ENCODE measurements at regions not wholly inside any gene's neighbourhood (a gene's known extent, or its start where the extent isn't known, plus 50 kb on each side); places are given as distances from the start of the nearest gene placed in this dataset.
"Not testable (repeated sequence)": the region's sequence is repeated elsewhere in the genome, so short reads cannot be mapped to it uniquely, and the experiment has no call there.

DNA sequence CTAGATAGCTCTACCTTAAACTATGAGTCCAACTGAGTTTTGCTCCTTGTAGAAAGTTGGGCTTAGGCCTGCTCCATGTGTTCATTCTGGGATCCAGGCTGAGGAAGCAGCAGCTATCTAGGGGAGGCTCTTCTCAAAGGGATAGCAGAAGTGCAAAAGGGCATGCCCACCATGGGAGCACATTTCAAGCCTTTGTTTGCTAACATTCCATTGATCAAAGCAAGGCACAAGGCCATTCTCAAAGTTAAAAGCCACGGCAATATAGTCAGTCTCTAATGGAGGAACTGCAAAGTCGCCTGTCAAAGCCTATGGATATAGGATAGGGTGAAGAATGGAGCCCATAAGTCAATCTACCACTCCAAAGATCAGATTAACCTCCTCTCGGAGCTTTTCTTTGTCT lies 488.1 kb upstream of the ARX start:
- DNase-seq (ENCODE audit: low spot score), result no peak

- DNase-seq (ENCODE audit: low spot score), result no peak
Measured at GRCh38 chrX:25507801-25508200, 492.0 kb upstream of the ARX start.

DNA sequence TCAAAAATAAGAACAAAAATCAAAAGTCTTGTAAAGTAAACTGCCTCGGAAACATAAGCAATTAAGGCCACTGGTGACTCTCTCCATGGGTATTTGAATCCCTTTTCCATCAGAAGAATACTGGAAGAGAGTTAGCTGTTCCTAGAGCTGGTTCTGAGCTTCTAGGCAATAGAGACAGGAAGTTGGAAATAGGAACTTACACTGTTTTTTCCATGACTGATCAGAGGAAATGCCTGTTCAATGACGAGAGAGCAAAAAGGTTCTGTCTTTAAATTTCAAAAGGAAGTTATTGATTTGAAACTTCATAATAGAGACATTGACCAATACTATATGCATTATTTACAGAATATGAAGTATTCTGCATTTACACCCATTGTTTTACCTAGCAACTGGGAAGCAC lies 503.5 kb upstream of the ARX start:
- no peak for DNase-seq (ENCODE audit: low spot score)

- not testable (repeated sequence) for DNase-seq (ENCODE audit: low spot score)
Measured at GRCh38 chrX:25522443-25523010, 506.8 kb upstream of the ARX start.

DNA sequence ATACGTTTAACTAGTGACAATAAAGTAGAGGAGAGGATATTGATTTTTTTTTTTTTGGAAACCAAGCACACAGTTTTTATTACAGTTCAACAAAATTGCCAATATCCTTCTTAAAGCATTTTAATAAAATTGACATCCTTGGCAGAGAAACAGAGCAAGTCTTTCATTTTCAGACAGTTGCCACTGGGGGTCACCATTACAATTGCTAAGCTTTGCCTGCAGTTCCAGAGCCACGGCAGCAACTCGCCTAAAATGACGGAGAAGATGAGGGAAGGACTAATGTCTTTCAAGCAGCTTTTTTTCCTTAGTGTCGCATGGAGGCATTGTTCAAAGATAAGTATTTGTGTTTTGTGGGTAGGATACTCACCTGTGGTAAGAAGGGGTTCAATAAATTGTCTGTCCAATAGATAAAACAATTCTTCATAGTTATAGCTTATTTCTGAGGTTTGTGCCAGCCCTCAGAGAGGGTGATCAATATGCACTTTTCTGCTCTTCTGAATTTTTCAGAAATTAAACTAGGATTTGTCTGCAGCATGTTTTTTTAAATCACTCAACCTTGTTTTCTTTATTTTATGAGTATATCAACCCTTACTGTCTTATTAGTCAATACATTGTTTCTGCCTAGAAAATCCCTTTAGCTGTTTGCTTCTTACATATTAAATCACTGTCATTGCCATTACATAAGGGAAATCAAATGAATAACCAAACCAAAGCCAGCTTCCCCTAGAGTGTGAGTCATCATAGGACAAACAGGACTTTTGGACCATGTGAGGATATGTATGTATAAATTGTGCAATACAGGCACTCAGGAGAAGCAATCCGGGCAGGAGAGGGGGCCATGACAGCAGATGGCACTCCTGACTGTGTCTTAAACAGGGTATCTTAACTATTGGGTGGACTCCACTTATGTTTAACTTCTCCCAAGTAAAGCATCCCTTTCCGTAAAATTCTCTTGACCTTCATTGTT lies 508.1 kb upstream of the ARX start:
- DNase-seq (ENCODE audit: low spot score), result peak; percentile 54

GRCh38 chrX:25527156-25527555 lies 511.4 kb upstream of the ARX start:
- no peak for DNase-seq (ENCODE audit: low spot score)

DNA sequence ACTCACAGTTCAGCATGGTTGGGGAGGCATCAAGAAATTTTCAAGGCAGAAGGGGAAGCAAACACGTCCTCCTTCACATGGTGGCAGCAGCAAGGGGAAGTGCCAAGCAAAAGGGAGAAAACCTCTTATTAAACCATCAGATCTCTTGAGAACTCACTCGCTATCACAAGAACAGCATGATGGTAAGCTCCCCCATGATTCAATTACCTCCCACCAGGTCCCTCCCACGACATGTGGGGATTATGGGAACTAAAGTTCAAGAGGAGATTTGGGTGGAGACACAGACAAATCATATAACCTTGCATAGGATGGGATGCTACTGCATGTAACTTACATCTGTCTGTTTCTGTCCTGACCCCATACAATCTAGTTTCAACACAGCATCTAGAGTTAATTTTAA lies 511.8 kb upstream of the ARX start:
- no peak for DNase-seq (ENCODE audit: low spot score)

- no peak for DNase-seq (ENCODE audit: low spot score)
Measured at GRCh38 chrX:25531096-25531495, 515.3 kb upstream of the ARX start.

DNA sequence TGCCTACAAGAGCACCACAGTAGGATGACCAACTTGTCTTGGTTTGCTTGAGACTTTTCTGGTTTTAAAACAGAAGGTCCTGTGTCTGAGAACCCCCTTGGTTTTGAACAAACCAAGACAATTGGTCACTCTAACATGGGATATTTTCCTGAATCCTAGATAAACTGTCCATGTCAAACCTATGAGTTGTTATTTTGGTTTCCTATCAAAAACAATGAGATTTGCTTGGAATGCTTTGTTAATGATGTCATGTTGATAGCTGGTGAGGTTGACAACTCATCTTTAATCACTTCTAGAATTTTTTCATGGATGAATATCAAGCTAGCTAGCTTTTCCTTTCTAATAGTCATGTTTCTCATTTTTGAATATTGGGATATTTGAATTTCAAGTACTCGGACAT lies 518.3 kb upstream of the ARX start:
- no peak for DNase-seq (ENCODE audit: low spot score)

- no peak for DNase-seq (ENCODE audit: low spot score)
Measured at GRCh38 chrX:25536307-25536970, 520.7 kb upstream of the ARX start.

DNA sequence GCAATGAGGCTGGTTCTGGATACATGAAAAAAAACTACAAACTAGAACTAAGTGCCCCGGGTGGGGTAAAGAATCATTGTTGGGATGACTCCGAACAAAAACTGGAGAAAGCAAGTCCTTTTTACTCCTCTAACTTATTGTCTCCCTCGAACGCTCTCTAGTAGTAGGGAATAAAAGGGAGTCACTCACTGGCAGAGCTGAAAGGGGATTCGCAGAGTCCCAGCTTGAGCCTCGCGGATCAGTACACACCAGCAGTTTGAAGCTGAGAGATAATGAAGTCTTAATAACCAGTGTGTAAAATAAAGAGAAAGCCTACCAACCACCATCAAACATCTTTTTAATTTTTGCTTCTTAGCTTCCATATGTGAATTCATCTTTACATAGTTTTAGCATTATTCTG lies 521.9 kb upstream of the ARX start:
- DNase-seq (ENCODE audit: low spot score), result no peak

GRCh38 chrX:25544641-25545040 lies 528.9 kb upstream of the ARX start:
- no peak for DNase-seq (ENCODE audit: low spot score)

DNA sequence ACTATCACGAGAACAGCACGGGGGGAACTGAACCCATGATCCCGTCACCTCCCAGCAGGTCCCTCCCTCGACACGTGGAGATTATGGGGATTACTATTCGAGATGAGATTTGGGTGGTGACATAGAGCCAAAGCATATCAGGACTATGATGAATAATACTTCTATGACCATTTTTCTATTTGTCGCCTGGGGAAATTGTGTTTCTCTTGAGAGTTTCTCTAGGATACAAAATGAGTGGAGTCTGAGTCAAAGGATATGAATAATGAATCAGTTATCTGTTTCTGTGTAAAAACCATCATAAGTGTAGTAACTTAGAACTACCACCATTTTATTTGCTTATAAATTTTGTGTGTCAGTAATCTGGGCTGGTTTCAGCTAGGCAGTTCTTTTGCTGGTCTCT lies 533.0 kb upstream of the ARX start:
- DNase-seq (ENCODE audit: low spot score), result no peak

- no peak for DNase-seq (ENCODE audit: low spot score)
Measured at GRCh38 chrX:25555521-25555920, 539.8 kb upstream of the ARX start.

DNA sequence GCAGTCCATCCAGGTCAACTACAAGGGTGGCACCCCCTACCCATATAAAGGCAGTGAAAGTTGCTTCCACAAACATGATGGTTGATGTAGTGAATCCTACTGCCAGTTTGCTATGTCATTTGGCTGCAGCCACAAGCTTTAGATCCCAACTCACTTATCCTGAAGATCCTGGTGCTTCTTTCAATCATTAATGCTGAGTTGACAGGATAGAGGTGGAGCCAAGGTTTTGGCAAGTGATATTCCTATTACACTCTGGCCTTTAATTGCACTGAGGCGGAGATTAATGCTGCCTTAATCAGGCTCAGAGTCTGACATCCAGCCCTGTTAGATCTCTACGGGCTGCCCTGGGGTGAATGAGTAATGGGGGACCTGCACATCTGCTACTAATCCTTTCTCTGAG lies 542.4 kb upstream of the ARX start:
- no peak for DNase-seq (ENCODE audit: low spot score)

GRCh38 chrX:25561190-25561589 lies 545.4 kb upstream of the ARX start:
- no peak for DNase-seq (ENCODE audit: low spot score)

DNA sequence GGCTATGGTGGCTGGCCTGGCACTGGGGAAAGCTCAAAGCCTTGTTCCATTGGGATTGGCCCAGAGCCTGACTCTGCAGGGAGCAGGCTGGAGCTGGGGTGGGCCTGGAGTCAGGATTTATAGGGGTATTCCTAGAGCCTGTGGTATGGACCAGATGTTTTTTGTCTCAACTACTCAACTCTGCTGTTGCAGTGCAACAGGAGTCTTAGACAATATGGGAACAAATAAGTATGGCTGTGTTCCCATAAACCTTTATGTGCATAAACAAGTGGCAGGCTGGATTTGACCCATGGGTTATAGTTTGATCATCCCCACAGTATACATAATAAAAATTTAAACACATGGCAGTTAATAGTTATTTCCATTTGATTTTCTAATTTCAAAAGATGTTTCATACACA lies 557.9 kb upstream of the ARX start:
- no peak for DNase-seq (ENCODE audit: low spot score)

DNA sequence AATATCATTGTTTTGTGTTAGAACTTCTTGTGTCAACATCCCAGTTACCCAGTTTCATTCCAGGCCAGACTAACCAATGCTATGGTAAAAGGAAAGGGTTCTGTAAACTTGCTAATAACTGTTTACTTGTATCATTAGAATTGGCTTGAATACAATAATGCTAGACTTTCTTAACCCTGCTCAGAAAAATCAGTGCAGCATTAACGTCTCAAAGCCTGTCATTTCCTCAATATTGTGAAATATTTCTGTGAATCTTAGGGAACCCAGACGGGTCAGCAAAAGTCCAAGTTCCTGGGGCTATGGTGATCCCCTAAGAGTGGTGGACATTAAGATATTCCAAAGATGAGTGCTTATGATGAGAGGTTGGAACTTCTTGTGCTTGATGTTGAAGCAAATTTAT lies 541.2 kb upstream of the MAGEB18 start:
- no peak for DNase-seq (ENCODE audit: low spot score)

GRCh38 chrX:25597551-25597950 lies 540.6 kb upstream of the MAGEB18 start:
- DNase-seq (ENCODE audit: low spot score), result no peak

DNA sequence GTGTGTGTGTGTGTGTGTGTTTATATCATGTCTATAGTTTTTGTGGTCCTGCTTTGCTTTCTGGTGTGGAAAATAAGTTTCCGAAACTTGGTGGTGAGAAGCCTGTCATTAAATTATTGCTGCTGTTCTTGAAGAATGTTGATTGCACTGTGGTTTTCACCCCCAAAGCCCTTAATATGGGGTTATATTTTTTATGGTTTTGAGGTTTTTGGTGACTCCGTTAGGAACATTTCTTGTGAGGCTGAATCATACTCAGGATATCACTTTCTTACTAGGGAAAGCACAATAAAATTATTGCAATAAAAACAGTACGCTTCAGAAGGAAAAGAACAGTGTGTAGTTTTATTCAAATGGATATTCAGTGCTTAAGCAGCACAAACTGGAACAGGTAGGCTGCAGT lies 539.1 kb upstream of the MAGEB18 start:
- no peak for DNase-seq (ENCODE audit: low spot score)

GRCh38 chrX:25600776-25601175 lies 537.4 kb upstream of the MAGEB18 start:
- no peak for DNase-seq (ENCODE audit: low spot score)

GRCh38 chrX:25601323-25601722 lies 536.8 kb upstream of the MAGEB18 start:
- no peak for DNase-seq (ENCODE audit: low spot score)

DNA sequence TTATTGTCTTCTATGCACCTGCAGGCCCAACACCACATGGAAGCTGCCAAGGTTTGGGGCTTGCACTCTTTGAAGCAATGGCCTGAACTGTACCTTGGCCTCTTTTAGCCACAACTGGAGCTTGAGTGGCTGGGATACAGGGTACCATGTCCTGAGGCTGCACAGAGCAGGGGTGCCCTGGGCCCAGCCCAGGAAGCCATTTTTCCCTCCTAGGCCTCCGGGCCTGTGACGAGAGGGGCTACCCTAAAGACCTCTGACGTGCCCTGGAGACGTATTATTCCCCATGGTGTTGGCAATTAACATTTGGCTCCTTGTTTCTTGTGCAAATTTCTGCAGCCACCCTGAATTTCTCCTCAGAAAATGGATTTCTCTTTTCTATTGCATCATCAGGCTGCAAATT lies 519.9 kb upstream of the MAGEB18 start:
- no peak for DNase-seq (ENCODE audit: low spot score)

Measured in SK-N-DZ (cell line).